Mesenchymal stem cell (in vitro differentiated cells and primary cell): ENCODE measurements at regions not wholly inside any gene's neighbourhood (a gene's known extent, or its start where the extent isn't known, plus 50 kb on each side); places are given as distances from the start of the nearest gene placed in this dataset.

Experiments
- DNase-seq: peaks from one replicate; pipeline ENCODE4 v3.0.0-alpha.2; 2013
- H2AFZ ChIP-seq: one replicate; pipeline ENCODE4 v1.6.1; 2013; ENCODE audit warnings: low read depth, mild to moderate bottlenecking, control low read depth, inconsistent platforms, low read length, moderate library complexity
- H2AK5ac ChIP-seq: 2 replicates; pipeline ENCODE4 v1.6.1; 2013; ENCODE audit warnings: low read length, moderate library complexity, mild to moderate bottlenecking, inconsistent platforms; ENCODE audit not compliant: severe bottlenecking
- H2BK120ac ChIP-seq: one replicate; pipeline ENCODE4 v1.6.1; 2013; ENCODE audit warnings: low read depth, mild to moderate bottlenecking, inconsistent platforms, low read length, moderate library complexity
- H2BK12ac ChIP-seq, 2 experiments: one replicate each; pipeline ENCODE4 v1.6.1; 2013; ENCODE audit warnings: inconsistent platforms in 2 of 2, low read length in 2 of 2, mild to moderate bottlenecking in 2 of 2, moderate library complexity in 2 of 2, control low read depth in 1 of 2
- H2BK15ac ChIP-seq: one replicate; pipeline ENCODE4 v1.6.1; 2013; ENCODE audit warnings: mild to moderate bottlenecking, low read depth, inconsistent platforms; ENCODE audit not compliant: poor library complexity, severe bottlenecking
- H2BK5ac ChIP-seq: 2 replicates; pipeline ENCODE4 v1.6.1; 2013; ENCODE audit warnings: low read depth, mild to moderate bottlenecking, low read length, control low read depth, inconsistent platforms; ENCODE audit not compliant: poor library complexity, severe bottlenecking
- H3K14ac ChIP-seq, 2 experiments: one replicate each; pipeline ENCODE4 v1.6.1; 2013; ENCODE audit warnings: inconsistent platforms in 2 of 2, low read length in 2 of 2, control low read depth in 1 of 2, mild to moderate bottlenecking in 1 of 2, moderate library complexity in 1 of 2
- H3K18ac ChIP-seq, 2 experiments: one replicate each; pipeline ENCODE4 v1.6.1; 2013; ENCODE audit warnings: inconsistent platforms in 2 of 2, low read length in 2 of 2, control low read depth in 1 of 2, low read depth in 1 of 2, mild to moderate bottlenecking in 1 of 2
- H3K23ac ChIP-seq, 2 experiments: one replicate each; pipeline ENCODE4 v1.6.1; 2013; ENCODE audit warnings: inconsistent platforms in 2 of 2, low read length in 2 of 2, mild to moderate bottlenecking in 2 of 2, moderate library complexity in 2 of 2, control low read depth in 1 of 2
- H3K27ac ChIP-seq: 2 replicates; pipeline ENCODE4 v1.5.1; 2013; ENCODE audit warnings: mild to moderate bottlenecking, moderate library complexity, low read length, control low read depth, inconsistent platforms; ENCODE audit not compliant: poor library complexity, severe bottlenecking
- H3K27me3 ChIP-seq, 2 experiments: 2 replicates each; pipeline versions ENCODE4 v1.6.1 to v1.7.0; 2013; ENCODE audit warnings: low read length in 2 of 2, mild to moderate bottlenecking in 2 of 2, moderate library complexity in 2 of 2, control low read depth in 1 of 2, inconsistent platforms in 1 of 2; ENCODE audit not compliant: control insufficient read depth in 1 of 2, insufficient read depth in 1 of 2
- H3K36me3 ChIP-seq, 2 experiments: 2 replicates each; pipeline versions ENCODE4 v1.6.1 to v1.7.0; 2013; ENCODE audit warnings: low read length in 2 of 2, control low read depth in 1 of 2, inconsistent platforms in 1 of 2, low read depth in 1 of 2, mild to moderate bottlenecking in 1 of 2; ENCODE audit not compliant: insufficient read depth in 2 of 2, control insufficient read depth in 1 of 2
- H3K4ac ChIP-seq, 2 experiments: one replicate each; pipeline ENCODE4 v1.6.1; 2013; ENCODE audit warnings: inconsistent platforms in 2 of 2, low read length in 2 of 2, mild to moderate bottlenecking in 2 of 2, moderate library complexity in 2 of 2, control low read depth in 1 of 2, low read depth in 1 of 2
- H3K4me1 ChIP-seq: 2 replicates; pipeline ENCODE4 v1.6.1; 2013; ENCODE audit warnings: low read depth, low read length, control low read depth; ENCODE audit not compliant: control insufficient read depth, insufficient read depth
- H3K4me2 ChIP-seq: 2 replicates; pipeline ENCODE4 v1.6.1; 2013; ENCODE audit warnings: low read length, mild to moderate bottlenecking, inconsistent platforms; ENCODE audit not compliant: poor library complexity, severe bottlenecking
- H3K4me3 ChIP-seq, 2 experiments: 2 replicates each; pipeline versions ENCODE4 v1.5.1 to v1.7.0; 2013; ENCODE audit warnings: low read length in 2 of 2, mild to moderate bottlenecking in 2 of 2, control low read depth in 1 of 2, low read depth in 1 of 2; ENCODE audit not compliant: insufficient read depth in 1 of 2
- H3K79me1 ChIP-seq: replicated peaks from 2 replicates; pipeline ENCODE4 v1.6.1; 2013; ENCODE audit warnings: mild to moderate bottlenecking, control low read depth, low read length, inconsistent platforms; ENCODE audit not compliant: poor library complexity, severe bottlenecking
- H3K9ac ChIP-seq: 2 replicates; pipeline ENCODE4 v1.7.0; 2013; ENCODE audit warnings: mild to moderate bottlenecking, low read length, moderate library complexity
- H3K9me3 ChIP-seq: 2 replicates; pipeline ENCODE4 v1.7.0; 2013; ENCODE audit warnings: mild to moderate bottlenecking, low read length; ENCODE audit not compliant: control insufficient read depth
- H4K8ac ChIP-seq: one replicate; pipeline ENCODE4 v1.6.1; 2013; ENCODE audit warnings: inconsistent platforms, mild to moderate bottlenecking, low read length, moderate library complexity
- H4K91ac ChIP-seq: one replicate; pipeline ENCODE4 v1.6.1; 2013; ENCODE audit warnings: mild to moderate bottlenecking, low read length, inconsistent platforms
- WGBS: methylation state at CpG from one replicate; pipeline ENCODE4 v1.1.7; 2013; ENCODE audit warnings: mixed read lengths; 5-methylcytosine and 5-hydroxymethylcytosine counted together

GRCh38 chr14:58832095-58832521, 194.3 kb downstream of the DACT1 start:
- no peak overlapping the region for H4K91ac ChIP-seq
- no peak overlapping the region for H3K4ac ChIP-seq
- no peak overlapping the region for H3K4me2 ChIP-seq
- no peak overlapping the region for H2AFZ ChIP-seq
- H3K4me3 ChIP-seq, result no peak overlapping the region
- 90% methylated on average over 3 of the region's 3 CpGs for WGBS
- no peak overlapping the region for H2BK5ac ChIP-seq
- H2AK5ac ChIP-seq, result no peak overlapping the region
- H2BK15ac ChIP-seq, result no peak overlapping the region
- no peak overlapping the region for H4K8ac ChIP-seq
- no peaks in the 10 kb centered on the region for H3K4me1 ChIP-seq
- DNase-seq, result no peak
- H3K14ac ChIP-seq, result no peak overlapping the region
- H3K27me3 ChIP-seq, result peaks cover 0 to 2% of the 10 kb centered on the region in 2 experiments
- H3K9me3 ChIP-seq, result peaks cover 5% of the 10 kb centered on the region
- H3K27ac ChIP-seq, result no peak overlapping the region
- no peak overlapping the region for H3K18ac ChIP-seq
- H3K23ac ChIP-seq, result no peak overlapping the region
- H2BK12ac ChIP-seq, result no peak overlapping the region
- no peaks in the 10 kb centered on the region for H3K79me1 ChIP-seq
- H3K36me3 ChIP-seq, result no peaks in the 10 kb centered on the region
- no peak overlapping the region for H3K9ac ChIP-seq
- no peak overlapping the region for H2BK120ac ChIP-seq

GRCh38 chr14:58833634-58834378, 196.0 kb downstream of the DACT1 start:
- Histone ChIP-seq H4K91ac (no peak overlapping the region), H3K4me3 (no peak overlapping the region), H2AFZ (no peak overlapping the region), H3K36me3 (no peaks in the 10 kb centered on the region), H3K14ac (no peak overlapping the region), H4K8ac (no peak overlapping the region), H2BK120ac (no peak overlapping the region), H3K9ac (no peak overlapping the region), H3K27me3 (peaks cover 0 to 2% of the 10 kb centered on the region in 2 experiments), H2BK5ac (no peak overlapping the region), H3K27ac (no peak overlapping the region), H2BK12ac (no peak overlapping the region), H3K4me1 (no peaks in the 10 kb centered on the region), H2BK15ac (no peak overlapping the region), H3K9me3 (no peaks in the 10 kb centered on the region), H3K79me1 (no peaks in the 10 kb centered on the region), H3K4me2 (no peak overlapping the region), H3K4ac (no peak overlapping the region), H2AK5ac (no peak overlapping the region), H3K23ac (no peak overlapping the region), H3K18ac (no peak overlapping the region)
- DNase-seq, result no peak
- 94% methylated on average over 33 of the region's 33 CpGs for WGBS

- H2BK12ac ChIP-seq, result no peak overlapping the region
- no peak overlapping the region for H3K4me2 ChIP-seq
- no peak overlapping the region for H3K4ac ChIP-seq
- H2AK5ac ChIP-seq, result no peak overlapping the region
- H3K23ac ChIP-seq, result no peak overlapping the region
- H3K36me3 ChIP-seq, result no peaks in the 10 kb centered on the region
- no peak overlapping the region for H3K14ac ChIP-seq
- no peak for DNase-seq
- WGBS, result no CpG with 5 or more reads among the region's 1 CpG
- H4K91ac ChIP-seq, result no peak overlapping the region
- no peak overlapping the region for H2BK5ac ChIP-seq
- H2AFZ ChIP-seq, result no peak overlapping the region
- no peak overlapping the region for H3K4me3 ChIP-seq
- no peak overlapping the region for H2BK15ac ChIP-seq
- no peak overlapping the region for H3K18ac ChIP-seq
- H3K9ac ChIP-seq, result no peak overlapping the region
- no peak overlapping the region for H2BK120ac ChIP-seq
- no peaks in the 10 kb centered on the region for H3K4me1 ChIP-seq
- H3K79me1 ChIP-seq, result no peaks in the 10 kb centered on the region
- no peak overlapping the region for H4K8ac ChIP-seq
- no peak overlapping the region for H3K27ac ChIP-seq
- no peaks in the 10 kb centered on the region for H3K27me3 ChIP-seq
- no peaks in the 10 kb centered on the region for H3K9me3 ChIP-seq
Measured at GRCh38 chr14:58836303-58836974, 198.7 kb downstream of the DACT1 start.

- H3K79me1 ChIP-seq, result no peaks in the 10 kb centered on the region
- no peak overlapping the region for H3K4ac ChIP-seq
- H3K4me2 ChIP-seq, result no peak overlapping the region
- no peak overlapping the region for H4K8ac ChIP-seq
- no peak overlapping the region for H3K18ac ChIP-seq
- no peak overlapping the region for H3K9ac ChIP-seq
- H3K27ac ChIP-seq, result no peak overlapping the region
- H4K91ac ChIP-seq, result no peak overlapping the region
- no peak overlapping the region for H2BK5ac ChIP-seq
- H3K36me3 ChIP-seq, result no peaks in the 10 kb centered on the region
- H2BK15ac ChIP-seq, result no peak overlapping the region
- no peak overlapping the region for H3K23ac ChIP-seq
- no peak for DNase-seq
- H2BK12ac ChIP-seq, result no peak overlapping the region
- H2BK120ac ChIP-seq, result no peak overlapping the region
- no peaks in the 10 kb centered on the region for H3K9me3 ChIP-seq
- no peak overlapping the region for H2AFZ ChIP-seq
- WGBS, result 52% methylated on average over 2 of the region's 5 CpGs
- H3K4me1 ChIP-seq, result no peaks in the 10 kb centered on the region
- H2AK5ac ChIP-seq, result no peak overlapping the region
- H3K4me3 ChIP-seq, result no peak overlapping the region
- no peak overlapping the region for H3K14ac ChIP-seq
- no peaks in the 10 kb centered on the region for H3K27me3 ChIP-seq
Measured at GRCh38 chr14:58839233-58839632, 201.5 kb downstream of the DACT1 start.
